HG03103 (cell line): ENCODE measurements at regions not wholly inside any gene's neighbourhood (a gene's known extent, or its start where the extent isn't known, plus 50 kb on each side); places are given as distances from the start of the nearest gene placed in this dataset.
"Not testable (repeated sequence)": the region's sequence is repeated elsewhere in the genome, so short reads cannot be mapped to it uniquely, and the experiment has no call there.

Experiments
- ATAC-seq: cut with Tn5 transposase; IDR thresholded peaks from one replicate; pipeline ENCODE4 v1.9.1; 2021; ENCODE audit warnings: low read depth; ENCODE audit not compliant: unreplicated experiment

DNA sequence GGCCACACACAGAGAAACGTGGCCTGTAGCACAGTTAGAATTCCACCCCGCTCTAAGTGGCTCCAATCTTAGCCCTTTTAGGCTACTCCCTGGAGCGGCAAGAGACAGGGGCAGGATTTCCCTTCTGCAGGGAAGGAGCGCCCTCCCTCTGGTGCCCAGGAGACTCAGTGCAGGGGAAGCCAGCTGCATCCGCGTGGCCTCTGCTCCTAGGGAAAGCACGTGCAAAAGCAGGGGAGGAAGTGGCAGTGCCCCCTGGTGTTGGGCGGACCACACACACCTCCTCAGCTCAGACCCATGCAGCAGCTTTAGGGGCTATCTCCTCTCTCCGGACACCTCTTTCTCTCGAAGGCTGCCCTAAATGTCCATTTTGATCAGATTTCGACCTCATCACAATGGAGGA lies 50.0 kb downstream of the SPRING1 start:
- ATAC-seq, result no peak

DNA sequence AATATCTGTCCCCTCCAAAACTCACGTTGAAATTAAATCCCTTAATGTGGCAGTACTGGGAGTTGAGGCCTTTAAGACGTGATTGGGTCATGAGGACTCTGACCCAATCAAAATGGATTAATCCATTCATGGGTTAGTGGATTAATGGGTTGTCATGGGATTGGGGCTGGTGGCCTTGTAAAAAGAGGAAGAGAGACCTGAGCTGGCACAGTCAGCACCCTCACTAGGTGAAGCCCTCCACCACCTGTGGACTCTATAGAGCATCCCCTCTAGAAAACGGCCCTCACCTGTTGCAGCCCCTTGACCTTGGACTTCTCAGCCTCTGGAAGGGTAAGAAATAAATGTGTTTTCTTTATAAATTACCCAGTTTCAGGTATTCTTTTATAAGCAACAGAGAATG lies 53.0 kb downstream of the SPRING1 start:
- ATAC-seq, result no peak

DNA sequence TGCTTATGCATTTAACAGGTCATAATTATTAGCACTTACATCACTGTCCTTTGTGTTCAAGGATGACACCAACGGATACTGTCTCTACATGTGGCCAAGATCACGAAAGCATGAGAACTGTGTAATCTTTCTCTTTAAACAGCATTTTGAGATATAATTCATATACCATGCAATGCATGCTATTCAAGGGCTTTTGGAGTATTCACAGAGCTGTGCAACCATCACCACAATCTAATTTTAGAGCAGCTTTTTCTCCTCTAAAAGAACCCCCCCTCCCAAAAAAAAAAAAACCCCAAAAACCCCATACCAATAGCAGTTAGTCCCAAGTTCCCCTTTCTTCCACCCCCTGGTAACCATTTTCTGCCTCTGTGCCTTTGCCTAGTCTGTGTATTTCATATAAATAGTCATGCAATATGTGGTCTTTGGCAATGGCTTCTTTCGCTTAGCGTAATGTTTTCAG lies 60.6 kb downstream of the SPRING1 start:
- ATAC-seq, result no peak

DNA sequence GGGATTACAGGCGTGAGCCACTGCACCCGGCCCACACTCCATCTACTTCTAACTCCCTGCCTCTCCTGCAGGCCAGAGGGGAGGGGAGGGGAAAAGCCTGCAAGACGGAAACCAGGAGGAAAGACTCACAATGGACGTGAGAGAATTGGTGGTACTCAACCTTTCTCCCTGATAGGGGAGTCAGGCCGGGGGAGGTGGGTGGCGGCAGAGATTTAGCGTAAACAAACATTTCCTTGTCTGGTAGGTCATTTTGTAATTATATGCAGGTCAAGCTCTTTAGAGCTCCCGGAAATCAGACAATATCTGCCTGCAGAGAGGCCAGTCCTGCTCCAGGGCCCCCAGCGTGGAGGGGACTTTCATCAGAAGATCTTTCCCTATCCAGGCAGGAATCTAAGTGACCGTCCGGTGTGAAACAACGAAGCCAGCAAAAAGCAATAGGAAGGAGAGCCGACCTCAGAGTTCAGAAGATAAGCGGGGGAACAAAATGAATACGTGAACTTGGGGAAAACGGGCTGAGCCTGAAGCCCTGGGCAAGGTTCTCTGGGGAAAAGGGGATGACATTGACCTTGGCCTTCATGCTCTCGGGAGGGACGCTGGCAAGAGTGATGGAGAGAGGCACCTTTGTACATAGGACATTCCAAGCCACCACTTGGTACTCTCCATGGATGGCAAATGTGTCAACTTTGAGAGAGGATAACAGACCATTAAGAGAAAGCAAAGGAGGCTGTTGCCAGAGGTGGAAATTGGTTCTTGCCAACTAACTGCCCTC lies 62.3 kb downstream of the SPRING1 start:
- no peak for ATAC-seq

DNA sequence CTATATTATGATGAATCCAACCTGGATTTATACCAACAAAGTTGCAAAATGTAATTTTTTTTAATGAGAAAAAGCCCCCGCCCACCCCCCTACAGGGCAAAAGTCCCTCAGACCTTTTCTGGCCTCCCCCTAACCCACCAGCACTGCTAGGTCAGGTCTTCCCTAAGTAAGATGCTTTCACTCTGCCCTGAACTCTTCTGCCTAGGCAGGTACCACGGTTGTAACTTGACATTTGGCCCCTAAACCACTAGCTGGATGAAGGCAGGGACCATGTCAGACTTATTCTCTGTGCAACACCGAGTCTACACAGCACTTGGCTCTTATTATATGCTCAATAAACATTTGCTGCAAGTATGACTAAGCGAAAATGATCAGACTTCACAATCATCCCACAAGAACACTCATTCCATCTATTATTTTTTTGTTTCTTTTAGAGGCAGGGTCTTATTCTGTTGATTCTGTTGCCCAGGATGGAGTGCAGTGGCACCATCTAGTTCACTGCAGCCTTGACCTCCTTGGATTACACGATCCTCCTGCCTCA lies 63.2 kb downstream of the SPRING1 start:
- no peak for ATAC-seq

DNA sequence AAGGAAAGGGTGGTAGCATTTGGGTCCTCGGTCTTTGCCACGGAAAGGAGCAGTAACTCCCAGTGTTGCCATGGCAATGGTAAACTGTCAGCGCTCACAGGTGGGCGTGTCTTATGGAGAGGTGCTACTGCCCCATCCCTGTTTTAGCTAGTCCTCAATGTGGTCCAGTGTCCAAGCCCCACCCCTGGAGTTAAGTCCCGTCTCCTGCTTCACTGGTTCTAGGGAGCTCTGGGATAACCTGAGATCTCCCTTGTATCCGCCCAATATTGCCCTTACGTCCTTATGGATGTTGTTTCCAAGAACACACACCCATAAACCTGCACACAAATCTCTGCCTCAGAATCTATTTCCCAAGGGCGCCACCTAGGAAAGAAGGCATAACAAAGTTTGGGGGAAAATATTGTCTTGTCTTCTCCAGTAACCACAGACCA lies 64.2 kb downstream of the SPRING1 start:
- ATAC-seq, result no peak

DNA sequence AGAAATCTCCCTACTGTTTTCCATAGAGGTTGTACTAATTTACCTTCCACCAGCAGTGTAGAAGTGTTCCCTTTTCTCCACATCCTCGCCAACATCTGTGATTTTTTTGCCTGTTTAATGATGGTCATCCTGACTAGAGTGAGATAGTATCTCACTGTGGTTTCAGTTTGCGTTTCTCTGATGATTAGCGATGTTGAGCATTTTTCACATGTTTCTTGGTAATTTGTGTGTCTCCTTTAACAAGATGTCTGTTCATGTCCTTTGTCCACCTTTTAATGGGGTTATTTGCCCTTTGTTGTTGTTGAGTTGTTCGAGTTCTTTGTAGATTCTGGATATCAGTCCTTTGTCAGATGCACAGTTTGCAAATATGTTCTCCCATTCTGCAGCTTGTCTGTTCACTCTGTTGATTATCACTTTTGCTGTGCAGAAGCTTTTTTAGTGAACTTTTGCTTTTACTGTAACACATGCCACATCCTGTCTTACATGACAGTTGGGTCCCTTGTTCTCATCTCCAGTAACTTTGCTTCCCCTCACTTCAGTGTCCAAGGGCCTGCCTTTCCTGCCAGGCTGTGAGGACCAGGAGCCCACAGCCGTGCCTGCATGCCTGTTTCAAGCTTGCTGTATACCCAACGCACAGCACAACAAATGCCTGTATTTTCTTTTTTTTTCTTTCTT lies 64.9 kb downstream of the SPRING1 start:
- peak; percentile 53 for ATAC-seq

DNA sequence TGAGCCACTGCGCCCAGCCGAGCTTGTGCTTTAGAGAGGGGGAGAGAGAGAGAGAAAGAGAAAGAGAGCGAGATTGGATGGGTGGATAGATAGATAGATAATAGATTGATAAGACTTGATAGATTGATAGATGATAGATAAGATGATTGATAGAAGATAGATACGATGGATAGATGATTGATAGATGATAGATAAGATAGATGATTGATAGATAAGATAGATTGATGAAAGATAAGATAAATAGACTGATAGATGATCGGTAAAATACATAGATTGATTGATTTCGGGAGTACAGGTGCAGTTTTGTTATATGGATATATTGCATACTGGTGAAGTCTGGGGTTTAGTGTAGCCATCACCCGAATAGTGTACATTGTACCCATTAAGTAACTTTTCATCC lies 65.9 kb downstream of the SPRING1 start:
- ATAC-seq, result no peak

DNA sequence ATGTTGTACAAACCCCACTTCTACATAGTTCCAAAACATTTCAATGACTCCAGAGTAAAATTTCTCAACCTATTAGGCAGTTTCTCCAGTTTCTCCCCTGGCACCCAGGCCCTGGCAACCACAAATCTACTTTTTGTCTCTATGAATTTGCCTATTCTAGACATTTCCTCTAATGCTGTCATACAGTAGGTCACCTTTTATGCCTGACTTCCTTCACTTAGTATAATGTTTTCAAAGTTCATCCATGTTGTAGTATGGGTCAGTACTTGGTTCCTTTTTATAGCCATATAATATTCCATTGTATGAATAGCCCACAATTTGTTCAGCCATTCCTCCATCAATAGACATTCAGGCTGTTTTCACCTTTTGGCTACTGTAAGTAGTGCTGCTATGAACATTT lies 67.0 kb downstream of the SPRING1 start:
- ATAC-seq, result no peak

DNA sequence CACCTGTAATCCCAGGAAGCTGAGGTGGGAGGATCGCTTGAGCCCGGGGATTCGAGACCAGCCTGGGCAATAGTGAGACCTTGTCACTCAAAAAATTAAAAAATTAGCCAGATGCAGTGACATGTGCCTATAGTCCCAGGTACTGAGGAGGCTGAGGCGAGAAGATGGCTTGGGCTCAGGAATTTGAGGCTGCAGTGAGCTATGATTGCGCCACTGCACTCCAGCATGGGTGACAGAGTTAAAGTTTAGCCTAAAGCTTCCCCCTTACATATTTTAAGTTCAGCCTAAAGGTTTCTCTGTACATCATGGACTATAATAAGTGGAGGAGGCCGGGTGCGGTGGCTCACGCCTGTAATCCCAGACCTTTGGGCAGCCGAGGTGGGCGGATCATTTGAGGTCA lies 70.1 kb downstream of the SPRING1 start:
- no peak for ATAC-seq

DNA sequence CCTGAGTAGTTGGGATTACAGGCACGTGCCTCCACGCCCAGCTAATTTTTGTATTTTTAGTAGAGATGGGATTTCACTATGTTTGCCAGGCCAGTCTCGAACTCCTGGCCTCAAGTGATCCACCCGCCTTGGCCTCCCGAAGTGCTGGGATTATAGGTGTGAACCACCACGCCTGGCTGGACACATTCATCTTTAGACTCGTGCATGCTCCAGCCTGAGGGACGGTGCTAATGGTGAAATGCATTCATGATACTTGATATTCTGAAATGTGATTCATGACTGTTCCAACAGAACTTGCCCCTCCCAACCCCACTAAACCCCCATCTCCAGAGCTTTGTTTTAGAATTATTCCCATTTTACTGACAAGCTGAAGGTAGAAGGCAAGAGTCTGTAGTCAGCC lies 71.0 kb downstream of the SPRING1 start:
- ATAC-seq, result not testable (repeated sequence)

DNA sequence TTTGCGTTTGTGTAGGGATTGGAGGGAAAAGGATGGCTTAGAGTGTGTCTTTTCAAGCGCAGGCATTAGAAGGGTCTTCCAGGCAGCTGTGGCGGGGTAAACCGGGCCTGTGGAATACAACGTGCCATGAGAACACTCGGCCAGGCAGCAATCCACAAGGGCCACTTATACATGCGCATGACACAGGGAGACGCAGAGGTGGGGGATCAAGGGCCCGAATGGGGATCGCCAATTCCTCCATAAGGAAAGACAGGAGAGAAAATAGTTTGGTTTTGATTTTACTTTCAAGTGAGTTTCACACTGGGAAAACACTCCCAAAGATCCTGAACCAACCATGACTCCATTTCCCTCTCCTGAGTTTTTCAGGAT lies 71.6 kb downstream of the SPRING1 start:
- no peak for ATAC-seq

DNA sequence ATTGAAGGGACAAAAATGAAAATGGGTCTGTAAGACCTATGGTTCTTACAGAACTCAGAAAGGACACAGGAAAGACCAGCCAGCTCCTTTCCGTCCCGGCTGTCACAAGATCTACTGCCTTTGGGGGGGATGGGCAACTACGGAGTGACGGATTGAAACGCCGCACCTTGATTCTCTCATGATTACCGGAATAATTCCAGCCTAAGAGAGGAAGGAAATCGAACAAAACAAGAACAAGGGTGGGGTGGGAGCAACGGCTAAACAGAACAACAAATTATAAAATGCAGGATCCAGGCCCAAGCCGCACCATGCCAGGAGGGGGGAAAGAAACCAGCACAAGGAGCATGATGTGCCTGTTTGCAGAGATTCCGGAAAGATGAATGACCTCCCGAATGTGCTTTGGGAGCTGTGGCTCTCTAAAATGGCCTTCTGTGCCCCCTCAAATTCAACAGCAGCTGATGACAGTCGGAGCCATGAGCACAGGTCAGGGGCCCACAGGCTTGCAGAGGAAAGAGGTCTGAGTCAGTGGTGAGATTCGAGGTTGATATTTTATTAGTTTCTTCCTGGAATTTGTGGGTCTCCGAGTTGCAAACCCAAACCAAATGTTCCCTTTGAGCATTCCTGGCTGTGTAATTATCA lies 72.1 kb downstream of the SPRING1 start:
- no peak for ATAC-seq

DNA sequence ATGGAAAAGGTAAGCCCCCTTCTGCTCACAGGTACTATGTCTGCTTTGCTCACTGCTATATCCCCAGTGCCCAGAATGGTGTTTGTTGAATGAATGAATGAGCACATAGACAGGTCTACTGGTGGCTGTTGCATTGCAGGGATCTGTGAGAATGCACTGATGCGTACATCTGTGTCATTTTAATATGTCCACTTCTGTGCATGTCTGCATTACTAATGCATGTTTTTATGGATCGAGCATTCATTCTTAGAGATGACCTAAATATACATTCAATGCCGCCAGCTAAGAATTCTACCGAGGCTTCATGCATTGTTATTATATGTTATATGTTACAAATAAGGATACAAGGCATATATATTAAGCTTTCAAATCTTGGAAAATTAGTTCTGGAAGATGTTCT lies 73.8 kb downstream of the SPRING1 start:
- no peak for ATAC-seq

DNA sequence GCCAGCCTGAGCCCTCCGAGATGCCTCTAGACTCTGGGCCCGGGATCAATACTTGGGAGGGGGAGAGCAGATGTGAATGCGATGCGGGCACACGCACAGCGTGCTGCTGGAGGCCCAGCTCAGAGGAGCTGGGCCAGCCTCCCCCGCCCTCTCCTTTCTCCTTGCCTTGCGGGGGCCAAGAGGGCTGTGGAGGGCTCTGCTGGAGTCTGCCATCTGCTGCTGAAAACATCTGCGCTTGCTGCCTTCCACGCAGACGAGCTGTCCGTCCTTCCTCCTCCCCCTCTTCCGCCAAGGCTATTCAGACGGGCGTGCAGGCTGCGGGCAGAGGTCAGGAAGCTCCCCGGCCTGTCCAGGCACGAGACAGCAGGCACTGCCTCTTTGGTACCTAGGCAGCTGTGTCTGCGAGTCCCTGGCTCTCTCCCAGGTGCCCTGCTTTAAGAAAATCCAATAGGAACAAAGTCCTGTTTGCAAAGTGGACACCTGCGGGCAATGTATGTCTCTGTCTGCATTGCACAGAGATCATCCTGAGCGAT lies 75.2 kb downstream of the SPRING1 start:
- no peak for ATAC-seq

DNA sequence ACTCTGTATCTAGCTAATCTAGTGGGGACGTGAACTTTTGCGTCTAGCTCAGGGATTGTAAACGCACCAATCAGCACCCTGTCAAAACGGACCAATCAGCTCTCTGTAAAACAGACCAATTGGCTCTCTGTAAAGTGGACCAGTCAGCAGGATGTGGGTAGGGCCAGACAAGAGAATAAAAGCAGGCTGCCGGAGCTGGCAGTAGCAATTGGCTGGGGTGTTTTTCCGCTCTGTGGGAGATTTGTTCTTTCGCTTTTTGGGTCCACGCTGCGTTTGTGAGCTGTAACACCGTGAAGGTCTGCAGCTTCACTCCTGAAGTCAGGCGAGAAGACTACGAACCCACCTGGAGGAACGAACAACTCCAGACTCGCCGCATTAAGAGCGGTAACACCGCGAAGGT lies 76.5 kb downstream of the SPRING1 start:
- no peak for ATAC-seq

DNA sequence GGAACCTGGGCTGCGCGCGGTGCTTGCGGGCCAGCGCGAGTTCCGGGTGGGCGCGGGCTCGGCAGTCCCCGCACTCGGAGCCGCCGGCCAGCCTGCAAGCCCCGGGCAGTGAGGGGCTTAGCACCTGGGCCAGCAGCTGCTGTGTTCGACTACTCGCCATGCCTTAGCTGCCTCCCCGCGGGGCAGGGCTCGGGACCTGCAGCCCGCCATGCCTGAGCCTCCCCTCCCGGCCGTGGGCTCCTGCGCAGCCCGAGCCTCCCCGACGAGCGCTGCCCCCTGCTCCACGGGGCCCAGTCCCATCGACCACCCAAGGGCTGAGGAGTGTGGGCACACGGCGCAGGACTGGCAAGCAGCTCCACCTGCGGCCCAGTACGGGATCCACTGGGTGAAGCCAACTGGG lies 77.1 kb downstream of the SPRING1 start:
- ATAC-seq, result not testable (repeated sequence)

DNA sequence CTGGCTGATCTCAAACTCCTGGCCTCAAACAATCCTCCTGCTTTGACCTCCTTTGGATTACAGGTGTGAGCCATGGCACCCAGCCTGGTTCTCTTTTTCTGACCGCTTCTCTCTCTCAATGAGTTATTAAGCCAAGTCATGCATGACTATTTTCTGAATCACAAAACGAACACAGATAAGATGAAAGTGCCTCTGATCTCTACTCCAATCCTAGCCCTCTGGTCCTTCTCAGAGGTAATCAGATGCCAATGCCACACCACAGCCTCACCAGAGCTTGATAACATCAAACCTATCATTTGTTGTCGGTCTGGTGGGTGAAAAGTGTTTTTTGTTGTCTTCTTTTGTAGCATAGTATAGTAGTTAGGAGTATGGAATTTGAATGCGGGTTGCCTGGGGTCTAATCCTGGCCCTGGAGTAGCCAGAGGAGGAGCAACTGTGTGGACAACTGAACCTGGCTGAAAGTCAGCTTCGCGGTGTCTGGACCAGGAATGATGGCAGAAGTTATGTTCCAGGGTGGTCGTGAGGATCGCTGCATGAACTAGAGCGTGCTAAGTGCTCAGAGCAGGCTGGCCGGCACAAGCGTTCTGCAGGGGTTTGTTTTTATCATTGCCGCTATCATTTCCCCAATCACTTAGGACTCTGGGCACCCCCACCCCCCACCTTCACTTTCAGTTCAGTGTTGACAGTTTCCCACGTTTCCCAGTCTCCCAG lies 77.9 kb downstream of the SPRING1 start:
- ATAC-seq, result no peak

DNA sequence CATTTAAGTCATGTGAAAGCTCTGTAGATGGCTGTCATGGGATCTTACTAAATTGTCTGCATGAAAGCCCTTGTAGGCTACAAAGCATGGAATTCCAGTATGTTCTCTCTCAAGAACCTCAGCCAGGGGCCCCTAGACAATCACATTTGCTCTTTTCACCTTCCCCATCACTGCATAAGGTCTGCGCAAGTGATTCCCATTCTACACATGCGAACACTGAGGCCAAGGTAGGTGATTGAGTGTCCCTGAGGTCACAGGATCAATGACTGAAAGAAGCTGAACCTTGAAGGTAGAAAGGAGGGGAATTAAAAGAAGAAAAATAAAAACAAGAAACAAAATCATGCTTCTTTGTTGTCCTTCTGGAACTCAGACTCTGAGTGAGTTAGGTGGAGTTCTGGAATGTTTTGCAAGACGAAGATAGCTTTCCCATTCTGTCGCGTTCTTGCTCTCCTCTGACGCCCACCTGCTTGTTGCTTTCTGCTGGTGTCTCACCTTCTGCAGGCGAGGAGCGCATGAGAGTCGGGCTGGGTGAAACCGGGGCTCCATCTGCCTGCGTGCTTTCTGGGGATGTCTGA lies 79.9 kb downstream of the SPRING1 start:
- ATAC-seq, result no peak

DNA sequence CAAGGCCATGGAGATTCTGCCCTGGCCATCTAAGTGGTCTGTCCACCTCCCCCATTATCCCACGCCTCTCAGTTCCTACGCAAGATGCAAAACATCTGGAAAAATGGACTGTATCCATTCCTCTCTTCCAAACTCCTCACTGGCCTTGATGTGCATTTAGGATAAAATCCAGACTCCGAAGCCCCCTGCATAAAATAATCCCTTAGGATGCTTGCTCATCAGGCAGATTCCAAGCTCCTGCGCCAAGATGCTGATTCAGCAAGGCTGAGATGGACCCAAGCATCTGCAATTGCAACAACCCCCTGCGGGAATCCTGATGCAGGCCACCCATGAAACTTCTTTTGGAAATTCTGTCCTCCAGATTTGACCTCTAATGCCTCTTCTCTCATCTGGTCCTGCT lies 81.6 kb downstream of the SPRING1 start:
- no peak for ATAC-seq
